ENCODE measurements at regions not wholly inside any gene's neighbourhood (a gene's known extent, or its start where the extent isn't known, plus 50 kb on each side); places are given as distances from the start of the nearest gene placed in this dataset.

GRCh38 chr6:144351379-144352127, 66.4 kb downstream of the UTRN start:
- Histone ChIP-seq H3K4me1 (ENCODE audit: insufficient read depth, low read length, severe bottlenecking) (peaks cover 40% of the 10 kb centered on the region), H2AFZ (ENCODE audit: low read length) (no peak overlapping the region), H3F3A (ENCODE audit: insufficient read depth, low read length) (no peaks in the 10 kb centered on the region), H3K9me3 (ENCODE audit: low read length) (no peaks in the 10 kb centered on the region), H3K27me3 (ENCODE audit: insufficient read depth, low read length) (no peaks in the 10 kb centered on the region), H3K4me3 (ENCODE audit: low read depth, low read length, poor library complexity, severe bottlenecking) (no peak overlapping the region), H4K20me1 (ENCODE audit: insufficient read depth, low read length) (no peaks in the 10 kb centered on the region), H3K79me2 (ENCODE audit: insufficient read depth, low read length) (no peaks in the 10 kb centered on the region), H3K36me3 (ENCODE audit: insufficient read depth, low read length) (no peaks in the 10 kb centered on the region), H3K9me2 (ENCODE audit: low read depth, low read length) (no peaks in the 10 kb centered on the region), H3K4me2 (ENCODE audit: low read length) (peak overlapping the region; percentile 17; the same call in 1 of the 2 replicates), H3K9ac (ENCODE audit: low read length) (no peak overlapping the region), H3K27ac (ENCODE audit: low read depth, low read length, poor library complexity, severe bottlenecking) (no peak overlapping the region)
- TF ChIP-seq CTCF (IDR thresholded peaks at IDR 0.05; ENCODE audit: low read length) (no peak), EZH2 (IDR thresholded peaks at IDR 0.05; ENCODE audit: borderline replicate concordance, low read length) (no peak)

GRCh38 chr6:144352331-144352730, 67.2 kb downstream of the UTRN start:
- H3K4me3 ChIP-seq (ENCODE audit: low read depth, low read length, poor library complexity, severe bottlenecking), result no peak overlapping the region
- no peaks in the 10 kb centered on the region for H3F3A ChIP-seq (ENCODE audit: insufficient read depth, low read length)
- H3K79me2 ChIP-seq (ENCODE audit: insufficient read depth, low read length), result no peaks in the 10 kb centered on the region
- H3K9me2 ChIP-seq (ENCODE audit: low read depth, low read length), result no peaks in the 10 kb centered on the region
- peaks cover 40% of the 10 kb centered on the region for H3K4me1 ChIP-seq (ENCODE audit: insufficient read depth, low read length, severe bottlenecking)
- H3K4me2 ChIP-seq (ENCODE audit: low read length), result no peak overlapping the region
- no peaks in the 10 kb centered on the region for H3K36me3 ChIP-seq (ENCODE audit: insufficient read depth, low read length)
- H3K9me3 ChIP-seq (ENCODE audit: low read length), result no peaks in the 10 kb centered on the region
- H3K9ac ChIP-seq (ENCODE audit: low read length), result no peak overlapping the region
- no peak overlapping the region for H3K27ac ChIP-seq (ENCODE audit: low read depth, low read length, poor library complexity, severe bottlenecking)
- TF ChIP-seq CTCF (IDR thresholded peaks at IDR 0.05; ENCODE audit: low read length) (no peak), EZH2 (IDR thresholded peaks at IDR 0.05; ENCODE audit: borderline replicate concordance, low read length) (no peak)
- H3K27me3 ChIP-seq (ENCODE audit: insufficient read depth, low read length), result no peaks in the 10 kb centered on the region
- no peak overlapping the region for H2AFZ ChIP-seq (ENCODE audit: low read length)
- no peaks in the 10 kb centered on the region for H4K20me1 ChIP-seq (ENCODE audit: insufficient read depth, low read length)

- no peaks in the 10 kb centered on the region for H3K79me2 ChIP-seq (ENCODE audit: insufficient read depth, low read length)
- H3K9ac ChIP-seq (ENCODE audit: low read length), result no peak overlapping the region
- no peaks in the 10 kb centered on the region for H4K20me1 ChIP-seq (ENCODE audit: insufficient read depth, low read length)
- TF ChIP-seq CTCF (IDR thresholded peaks at IDR 0.05; ENCODE audit: low read length), result no peak
- TF ChIP-seq EZH2 (IDR thresholded peaks at IDR 0.05; ENCODE audit: borderline replicate concordance, low read length), result no peak
- H3K36me3 ChIP-seq (ENCODE audit: insufficient read depth, low read length), result no peaks in the 10 kb centered on the region
- H3F3A ChIP-seq (ENCODE audit: insufficient read depth, low read length), result no peaks in the 10 kb centered on the region
- no peaks in the 10 kb centered on the region for H3K27me3 ChIP-seq (ENCODE audit: insufficient read depth, low read length)
- H3K4me1 ChIP-seq (ENCODE audit: insufficient read depth, low read length, severe bottlenecking), result peaks cover 40% of the 10 kb centered on the region
- no peaks in the 10 kb centered on the region for H3K9me2 ChIP-seq (ENCODE audit: low read depth, low read length)
- no peak overlapping the region for H3K4me3 ChIP-seq (ENCODE audit: low read depth, low read length, poor library complexity, severe bottlenecking)
- H3K27ac ChIP-seq (ENCODE audit: low read depth, low read length, poor library complexity, severe bottlenecking), result no peak overlapping the region
- H2AFZ ChIP-seq (ENCODE audit: low read length), result no peak overlapping the region
- no peaks in the 10 kb centered on the region for H3K9me3 ChIP-seq (ENCODE audit: low read length)
- H3K4me2 ChIP-seq (ENCODE audit: low read length), result no peak overlapping the region
These were observed 68.8 kb downstream of the UTRN start for GRCh38 chr6:144353871-144354314.

Measured in OCI-LY1 (cell line).